PC-3 (cell line): ENCODE measurements at regions not wholly inside any gene's neighbourhood (a gene's known extent, or its start where the extent isn't known, plus 50 kb on each side); places are given as distances from the start of the nearest gene placed in this dataset.

ENCODE experiments used
- CTCF ChIP-seq: fragments of 300-600 bp; sonication (generic); conservative IDR thresholded peaks from 2 replicates; pipeline ENCODE4 v1.5.1; 2017; ENCODE audit warnings: antibody characterized with exemption, low read depth, mild to moderate bottlenecking, low read length
- EZH2 ChIP-seq: fragments of 300-600 bp; sonication (generic); IDR thresholded peaks from one replicate; pipeline ENCODE4 v1.6.1; 2017; ENCODE audit warnings: antibody characterized with exemption, mild to moderate bottlenecking, low read length; ENCODE audit not compliant: unreplicated experiment

- TF ChIP-seq EZH2 (no peak), CTCF (no peak)
Measured at GRCh38 chr2:100666996-100667395, 104.2 kb downstream of the PDCL3 start.
